GM19467 (cell line): ENCODE measurements at regions not wholly inside any gene's neighbourhood (a gene's known extent, or its start where the extent isn't known, plus 50 kb on each side); places are given as distances from the start of the nearest gene placed in this dataset.

Experiments used
- ATAC-seq: cut with Tn5 transposase; IDR thresholded peaks from one replicate; pipeline ENCODE4 v1.9.1; 2021; ENCODE audit warnings: mild to moderate bottlenecking, moderate library complexity; ENCODE audit not compliant: unreplicated experiment

DNA sequence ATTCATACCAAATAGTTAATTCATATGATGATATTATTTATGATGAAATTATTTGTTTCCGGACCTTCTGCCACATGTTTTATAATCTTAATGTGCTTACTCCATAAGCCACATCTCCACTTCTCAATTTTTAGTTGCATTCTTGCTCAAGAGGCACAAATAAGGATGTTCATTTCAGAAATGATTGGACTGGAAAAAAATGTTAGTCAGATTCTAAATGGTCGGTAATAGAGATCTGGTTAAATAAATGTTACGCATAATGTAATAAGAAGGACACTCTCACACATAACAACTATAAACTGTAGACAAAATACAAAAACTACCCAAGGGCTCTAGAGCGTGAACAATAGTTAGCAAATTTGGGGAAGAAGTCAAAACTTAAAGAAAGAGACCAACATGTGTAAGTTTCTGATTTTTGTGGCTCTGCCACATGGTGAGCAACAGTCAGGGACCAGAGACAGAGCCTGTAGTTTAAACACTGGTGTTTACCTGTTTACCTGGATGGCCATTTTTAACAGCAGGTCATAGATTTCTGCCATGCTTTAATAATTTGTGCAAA lies 554.3 kb upstream of the CLINT1 start:
- ATAC-seq, result no peak

GRCh38 chr5:158410976-158411375 lies 552.0 kb upstream of the CLINT1 start:
- no peak for ATAC-seq

DNA sequence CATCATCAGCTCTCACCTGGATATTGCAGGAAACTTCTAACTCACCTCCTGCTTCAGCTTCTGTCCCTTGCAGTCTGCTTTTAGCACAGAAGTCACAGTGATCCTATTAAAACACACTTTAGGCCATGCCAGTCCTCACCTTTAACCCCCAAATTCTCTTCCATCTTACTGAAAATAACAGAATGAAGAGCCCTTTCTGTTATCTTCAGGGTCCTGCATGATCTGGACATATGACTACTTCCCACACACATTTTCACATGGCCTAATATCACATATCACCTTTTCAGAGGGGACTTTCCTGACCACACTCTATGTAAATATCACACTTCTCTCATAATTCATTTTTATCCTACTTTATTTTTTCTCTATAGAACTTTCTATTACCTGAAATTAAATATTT lies 550.6 kb upstream of the CLINT1 start:
- no peak for ATAC-seq

DNA sequence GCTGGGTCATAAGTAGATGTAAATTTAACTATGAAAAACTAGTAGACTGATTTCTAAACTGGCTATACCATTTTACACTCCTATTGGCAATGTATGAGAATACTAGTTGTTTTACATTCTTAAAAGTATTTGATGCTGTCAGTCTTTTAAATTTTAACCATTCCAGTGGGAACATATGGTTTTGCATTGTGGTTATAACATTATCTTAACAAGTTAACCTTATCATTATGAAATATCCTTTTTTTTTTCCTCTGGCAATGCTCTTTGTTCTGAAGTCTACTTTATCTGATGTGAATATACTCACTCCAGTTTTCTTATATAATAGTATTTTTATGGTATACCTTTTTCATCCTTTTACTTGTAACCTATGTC lies 548.9 kb upstream of the CLINT1 start:
- ATAC-seq, result no peak

- no peak for ATAC-seq
Observed at GRCh38 chr5:158406884-158407823, 548.2 kb upstream of the CLINT1 start.

- peak; percentile 93 for ATAC-seq
Observed at GRCh38 chr5:158398360-158399201, 539.6 kb upstream of the CLINT1 start.

DNA sequence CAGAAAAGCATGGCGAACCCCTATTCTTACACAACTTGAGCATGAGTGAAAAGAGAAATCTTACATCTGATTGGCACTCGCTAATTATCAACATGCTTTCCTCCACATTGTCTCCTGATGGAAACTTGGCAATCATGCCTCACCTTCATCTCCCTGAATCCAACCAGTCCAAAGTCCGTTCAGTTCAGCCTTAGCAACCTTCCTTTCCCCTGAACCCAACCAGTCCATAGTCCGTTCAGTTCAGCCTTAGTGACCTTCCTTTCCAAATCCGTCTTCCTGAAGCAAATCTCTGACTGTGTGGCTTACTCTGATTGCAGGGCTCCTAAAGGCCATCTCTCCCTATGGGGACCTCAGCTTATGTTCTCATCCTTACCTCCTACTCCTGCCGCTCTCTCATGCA lies 538.3 kb upstream of the CLINT1 start:
- no peak for ATAC-seq

DNA sequence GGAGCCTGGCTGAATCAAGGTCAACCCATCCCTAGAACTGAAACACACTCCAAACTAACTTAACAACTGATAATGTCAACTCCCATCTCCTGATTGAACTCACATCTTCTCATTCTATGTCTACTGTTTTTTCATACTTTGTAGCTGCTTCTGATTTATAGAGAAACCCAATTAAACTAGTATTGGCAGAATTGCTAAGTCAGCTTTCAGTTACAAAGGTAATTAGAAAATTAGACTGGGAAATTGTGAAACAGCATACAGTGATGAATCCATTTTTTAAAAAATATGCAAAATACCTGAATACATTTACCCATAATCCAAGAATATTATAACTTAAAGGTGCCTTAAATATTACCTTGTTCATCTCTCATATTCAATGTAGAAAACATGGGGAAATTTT lies 535.2 kb upstream of the CLINT1 start:
- no peak for ATAC-seq

DNA sequence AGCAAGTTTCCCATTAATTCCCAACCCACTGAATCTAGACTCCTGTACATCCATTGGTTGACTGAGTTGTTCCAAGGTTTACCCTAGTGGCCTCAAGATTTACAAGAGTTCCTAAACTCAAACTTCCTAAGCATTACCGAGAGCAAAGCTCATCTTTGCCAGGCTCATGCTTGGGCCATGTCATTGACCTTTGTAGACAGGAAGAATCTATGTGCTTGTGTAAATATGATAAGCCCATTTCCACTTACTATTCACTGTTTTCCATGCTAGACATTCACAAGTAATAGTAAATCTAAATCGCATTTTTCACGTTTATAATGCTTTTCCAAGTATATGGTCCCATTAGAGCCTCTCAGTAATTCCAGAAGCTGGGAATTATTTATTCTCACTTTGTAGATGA lies 534.5 kb upstream of the CLINT1 start:
- ATAC-seq, result no peak

DNA sequence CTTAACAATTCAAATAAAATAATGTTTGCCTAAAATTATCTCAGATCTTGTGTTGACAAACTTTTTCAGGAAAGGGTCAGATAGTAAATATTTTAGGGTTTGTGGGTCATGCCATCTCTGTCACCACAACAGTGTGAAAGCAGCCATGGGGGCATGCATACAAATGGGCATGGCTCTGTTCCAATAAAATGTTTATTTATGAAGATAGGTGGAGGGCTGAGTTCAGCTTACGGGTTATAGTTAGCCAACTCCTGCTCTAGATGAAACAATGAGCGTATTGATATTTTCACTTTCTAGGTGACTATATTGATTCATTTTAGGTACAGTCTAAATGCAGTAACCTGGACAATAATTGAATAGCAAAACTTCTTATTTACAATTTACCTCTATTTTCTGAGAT lies 533.8 kb upstream of the CLINT1 start:
- no peak for ATAC-seq

- no peak for ATAC-seq
Observed at GRCh38 chr5:158390577-158390976, 531.6 kb upstream of the CLINT1 start.

- ATAC-seq, result no peak
Observed at GRCh38 chr5:158389786-158390185, 530.8 kb upstream of the CLINT1 start.

GRCh38 chr5:158388021-158388420 lies 529.1 kb upstream of the CLINT1 start:
- no peak for ATAC-seq

DNA sequence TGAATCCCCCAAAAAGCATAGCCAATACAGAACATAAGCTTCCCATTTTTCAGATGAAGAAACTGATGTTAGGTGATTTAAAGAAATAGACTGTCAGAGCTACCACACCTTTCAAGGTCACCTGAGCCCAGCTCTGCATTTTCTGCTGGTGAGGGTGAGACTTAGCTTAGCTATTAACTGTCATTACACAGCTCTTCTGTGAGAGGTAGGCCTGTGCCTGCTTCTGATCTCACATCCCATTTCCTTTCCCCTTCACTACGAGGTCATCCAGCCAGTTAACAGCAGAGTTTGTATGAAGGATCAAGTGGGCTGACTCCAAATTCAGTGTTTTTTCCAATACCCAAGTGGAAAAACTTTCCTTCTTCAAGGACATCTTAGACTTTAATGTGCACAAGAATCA lies 528.6 kb upstream of the CLINT1 start:
- no peak for ATAC-seq

- no peak for ATAC-seq
Observed at GRCh38 chr5:158385982-158386381, 527.0 kb upstream of the CLINT1 start.

DNA sequence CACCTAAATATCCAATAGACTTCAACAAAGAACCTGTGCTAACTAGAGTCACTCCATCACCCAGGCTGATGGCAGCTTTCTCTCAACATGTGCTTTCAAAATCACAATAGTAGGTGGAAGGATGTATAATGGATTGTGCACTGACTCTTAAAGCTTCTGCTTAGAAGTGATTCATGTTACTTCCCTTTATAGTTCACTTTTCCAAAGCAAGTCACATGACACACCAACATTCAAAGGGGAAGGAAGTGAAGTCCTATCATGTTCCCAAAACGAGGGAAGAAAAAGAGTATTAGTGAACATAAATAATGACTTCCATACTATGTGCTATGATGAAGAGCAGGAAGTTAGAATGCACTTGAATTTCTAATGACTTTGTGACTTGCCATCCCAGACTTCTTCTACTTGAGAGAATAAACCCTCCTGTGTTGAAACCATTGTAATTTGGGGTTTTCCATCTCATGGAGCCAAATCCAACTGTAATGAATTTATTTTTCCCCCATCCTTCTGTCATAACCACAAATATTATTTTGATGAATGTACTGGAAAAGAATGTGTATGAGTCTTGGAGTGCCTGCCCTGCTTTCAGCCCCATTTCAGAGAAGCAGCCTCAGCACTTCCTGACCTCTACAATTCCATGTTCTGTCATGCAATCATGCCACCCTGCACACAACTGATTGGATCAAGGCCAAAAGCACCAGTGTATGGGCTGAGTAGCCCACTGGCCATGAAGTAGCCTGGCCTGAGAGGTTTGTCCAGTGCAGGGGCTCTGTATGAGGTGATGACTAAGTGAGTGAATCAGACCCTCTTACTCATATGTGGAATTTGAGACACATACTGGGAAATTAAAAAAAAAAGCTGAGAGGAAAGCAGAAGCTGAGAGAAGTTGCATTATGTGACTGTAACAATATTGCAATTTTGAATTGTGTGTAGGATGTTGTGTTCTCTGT lies 525.9 kb upstream of the CLINT1 start:
- no peak for ATAC-seq

- ATAC-seq, result no peak
Observed at GRCh38 chr5:158383486-158383885, 524.5 kb upstream of the CLINT1 start.

DNA sequence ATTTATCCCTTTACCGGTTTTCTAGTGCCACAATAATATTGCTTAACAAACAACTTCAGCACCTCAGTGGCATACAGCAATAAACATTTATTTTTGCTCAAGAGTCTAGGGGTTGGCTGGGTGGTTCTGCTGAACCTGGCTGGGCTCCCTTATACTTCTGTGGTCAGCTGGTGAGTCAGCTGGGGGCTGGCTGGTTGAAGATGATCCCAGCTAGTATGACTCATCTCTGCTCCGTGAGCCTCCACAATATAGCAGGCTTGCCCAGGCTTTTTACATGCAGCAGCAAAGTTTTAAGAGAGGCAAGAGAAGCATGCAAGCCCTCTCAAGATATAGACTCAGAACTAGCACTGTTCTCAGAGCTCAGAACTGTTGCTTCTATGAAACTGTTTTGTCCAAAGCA lies 523.5 kb upstream of the CLINT1 start:
- ATAC-seq, result peak; percentile 70

GRCh38 chr5:158381614-158382160 lies 522.7 kb upstream of the CLINT1 start:
- no peak for ATAC-seq

- no peak for ATAC-seq
Observed at GRCh38 chr5:158380661-158381060, 521.7 kb upstream of the CLINT1 start.
